HG03103 (cell line): ENCODE measurements at regions not wholly inside any gene's neighbourhood (a gene's known extent, or its start where the extent isn't known, plus 50 kb on each side); places are given as distances from the start of the nearest gene placed in this dataset.

Source experiments
- ATAC-seq: cut with Tn5 transposase; IDR thresholded peaks from one replicate; pipeline ENCODE4 v1.9.1; 2021; ENCODE audit warnings: low read depth; ENCODE audit not compliant: unreplicated experiment

DNA sequence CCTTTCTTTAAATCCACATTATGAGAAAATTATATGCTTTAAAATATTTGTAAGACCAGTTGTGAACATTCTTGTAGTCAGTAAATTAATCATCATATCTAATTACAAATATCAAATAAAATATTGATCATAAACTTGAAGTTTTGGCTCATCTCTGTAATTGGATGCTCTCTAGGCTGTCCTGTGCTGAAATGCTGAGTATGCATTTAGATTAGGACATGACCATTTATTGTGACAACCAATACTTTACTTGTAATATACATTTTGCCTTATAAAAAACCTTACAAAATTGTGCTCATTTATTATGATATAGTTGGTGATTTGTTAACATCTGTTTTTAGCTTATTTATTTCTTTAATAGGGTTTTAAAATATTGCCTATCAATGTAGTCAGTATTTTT lies 116.1 kb upstream of the DOCK10 start:
- no peak for ATAC-seq

DNA sequence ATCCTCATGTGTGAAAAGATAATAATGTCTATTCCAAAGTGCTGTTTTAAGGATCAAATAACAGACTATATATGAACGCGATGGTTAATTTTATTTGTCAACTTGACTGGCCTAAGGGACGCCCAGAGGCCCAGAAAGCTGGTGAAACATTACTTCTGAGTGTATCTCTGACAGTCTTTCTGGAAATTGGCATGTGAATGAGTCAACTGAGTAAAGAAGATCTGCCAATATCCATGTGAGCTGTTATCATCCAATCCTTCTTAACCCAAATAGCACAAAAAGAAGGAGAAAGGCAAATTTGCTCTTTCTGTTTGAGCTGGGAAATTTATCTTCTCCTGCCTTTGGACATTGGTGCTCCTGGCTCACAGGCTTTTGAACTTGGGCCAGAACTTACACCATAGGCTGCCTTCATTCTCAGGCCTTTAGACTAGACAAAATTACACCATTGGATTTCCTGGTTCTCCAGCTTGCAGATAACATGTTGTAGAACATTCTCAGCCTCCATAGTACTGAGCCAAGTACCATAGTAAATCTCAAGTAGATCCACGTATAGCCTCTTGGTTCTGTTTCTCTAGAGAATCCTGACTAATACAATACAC lies 114.7 kb upstream of the DOCK10 start:
- no peak for ATAC-seq

DNA sequence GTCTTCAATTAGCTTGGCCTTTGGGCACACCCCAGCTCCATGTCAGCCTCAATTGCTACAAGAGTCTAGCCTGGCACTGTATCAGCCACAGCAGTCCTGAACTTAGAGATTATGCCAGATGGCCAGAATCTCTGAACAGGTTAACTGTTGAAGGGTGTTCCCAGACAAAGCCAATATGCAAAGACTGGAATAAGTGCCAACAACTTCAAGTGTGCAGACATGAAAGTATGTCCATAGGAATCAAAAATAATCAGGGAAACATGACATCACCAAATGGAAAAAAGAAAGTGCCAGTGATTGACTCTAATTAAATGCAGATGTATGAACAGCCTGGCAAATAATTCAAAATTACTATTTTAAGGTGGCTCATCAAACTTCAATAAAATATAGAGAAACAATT lies 98.5 kb upstream of the DOCK10 start:
- ATAC-seq: no peak

DNA sequence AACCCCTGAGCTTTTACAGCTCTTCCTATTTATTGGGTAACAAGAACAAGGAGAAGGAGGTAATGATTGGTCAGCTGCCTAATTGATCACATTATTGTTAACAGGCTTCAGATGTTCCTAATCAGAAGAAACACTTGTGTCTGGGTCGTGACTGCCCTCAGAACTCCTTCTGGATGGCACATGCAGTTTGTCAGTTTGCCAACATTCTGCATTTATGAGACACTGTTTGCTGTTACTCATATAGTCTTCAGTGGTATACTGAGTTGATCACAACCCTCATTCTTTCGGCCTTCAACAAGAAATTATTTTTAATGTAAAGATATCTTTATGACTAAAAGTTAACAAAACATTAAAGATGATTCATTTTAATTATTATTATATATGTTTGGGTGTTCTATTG lies 95.7 kb upstream of the DOCK10 start:
- ATAC-seq: no peak

DNA sequence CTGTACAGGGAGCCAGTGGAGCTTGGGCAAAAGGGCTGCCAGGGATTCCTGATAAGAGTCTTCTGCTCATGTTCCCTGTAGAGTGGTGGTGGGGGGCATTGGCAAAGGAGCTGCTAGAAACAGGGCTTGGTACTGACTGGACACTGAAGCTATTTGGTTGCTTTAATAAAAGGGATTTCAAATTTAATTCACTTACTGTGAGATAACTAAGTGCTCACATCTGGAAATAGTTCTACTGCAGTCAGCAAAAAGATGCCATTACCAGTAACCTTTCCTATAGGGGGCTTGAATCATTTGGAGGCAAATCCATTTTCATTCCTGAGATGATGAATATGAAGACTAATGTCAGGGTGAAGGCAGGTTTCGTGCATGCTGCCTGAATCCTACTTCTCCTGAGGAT lies 94.3 kb upstream of the DOCK10 start:
- ATAC-seq: no peak

DNA sequence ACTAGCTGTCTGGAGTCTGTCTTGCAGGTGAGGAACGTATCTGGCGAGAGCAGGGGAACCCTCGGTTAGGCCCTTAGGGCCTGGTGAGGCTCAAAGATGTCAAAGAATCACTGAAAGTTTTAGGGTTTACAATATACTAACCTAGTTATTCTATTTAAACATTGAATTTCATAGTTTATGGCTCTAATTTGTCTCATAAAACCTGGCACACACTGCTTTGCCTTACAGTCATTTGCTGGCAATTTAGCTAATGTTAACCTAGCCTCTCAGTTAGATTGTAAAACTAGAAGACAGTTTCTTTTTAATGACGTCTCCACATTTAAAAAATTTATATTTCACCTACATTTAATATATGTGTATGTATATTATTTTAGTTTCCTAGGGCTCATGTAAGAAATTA lies 89.6 kb upstream of the DOCK10 start:
- no peak for ATAC-seq

DNA sequence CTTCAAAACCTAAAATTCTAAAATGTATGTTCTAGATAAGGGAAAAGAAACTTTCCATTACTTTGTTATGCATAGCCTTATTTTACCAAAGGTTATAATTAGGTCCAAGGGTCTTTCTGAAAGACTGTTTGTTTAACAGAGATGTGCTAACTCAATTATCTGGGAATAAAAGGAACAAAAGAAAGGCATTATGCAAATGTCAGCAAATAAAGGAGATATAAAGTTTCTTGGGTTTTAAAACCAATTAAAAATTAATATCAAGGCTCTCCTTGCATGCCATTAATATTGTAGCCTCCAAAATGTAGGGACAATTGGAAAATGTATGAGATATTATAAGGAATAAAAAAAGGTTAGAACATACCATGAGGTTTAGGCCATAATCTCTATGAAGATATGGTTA lies 87.8 kb upstream of the DOCK10 start:
- ATAC-seq: no peak

DNA sequence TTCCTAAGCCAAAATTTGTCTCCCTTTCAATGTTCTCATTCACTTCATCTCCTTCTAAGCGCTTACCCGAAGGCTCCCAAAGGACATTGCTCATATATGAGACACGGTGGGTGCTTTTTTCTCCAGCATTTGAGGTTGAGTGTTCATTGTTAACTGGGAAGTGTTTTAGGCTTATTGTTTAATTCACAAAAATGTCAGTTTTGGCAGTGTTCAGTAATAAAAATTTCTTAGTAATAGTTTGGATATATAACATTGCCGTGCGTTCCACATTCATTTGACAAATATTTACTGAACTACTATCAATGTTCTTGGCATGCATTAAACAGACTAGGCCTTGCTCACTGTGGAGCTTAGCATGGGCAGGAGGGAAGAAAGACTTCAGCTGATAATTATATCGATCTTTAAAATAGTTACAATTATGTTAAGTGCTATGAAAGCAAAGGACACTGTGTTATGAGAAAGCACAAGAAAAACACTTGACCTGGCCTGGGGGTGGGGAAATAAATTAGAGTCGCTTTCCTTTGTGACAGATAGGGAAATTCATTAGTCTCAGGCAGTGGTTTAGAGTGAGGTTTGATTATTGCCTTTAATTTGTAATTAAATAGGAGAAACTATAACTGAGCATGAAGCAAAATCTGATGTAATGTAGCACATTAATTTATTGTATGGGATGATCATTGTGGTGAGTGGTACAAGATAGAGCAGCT lies 82.2 kb upstream of the DOCK10 start:
- ATAC-seq: no peak

DNA sequence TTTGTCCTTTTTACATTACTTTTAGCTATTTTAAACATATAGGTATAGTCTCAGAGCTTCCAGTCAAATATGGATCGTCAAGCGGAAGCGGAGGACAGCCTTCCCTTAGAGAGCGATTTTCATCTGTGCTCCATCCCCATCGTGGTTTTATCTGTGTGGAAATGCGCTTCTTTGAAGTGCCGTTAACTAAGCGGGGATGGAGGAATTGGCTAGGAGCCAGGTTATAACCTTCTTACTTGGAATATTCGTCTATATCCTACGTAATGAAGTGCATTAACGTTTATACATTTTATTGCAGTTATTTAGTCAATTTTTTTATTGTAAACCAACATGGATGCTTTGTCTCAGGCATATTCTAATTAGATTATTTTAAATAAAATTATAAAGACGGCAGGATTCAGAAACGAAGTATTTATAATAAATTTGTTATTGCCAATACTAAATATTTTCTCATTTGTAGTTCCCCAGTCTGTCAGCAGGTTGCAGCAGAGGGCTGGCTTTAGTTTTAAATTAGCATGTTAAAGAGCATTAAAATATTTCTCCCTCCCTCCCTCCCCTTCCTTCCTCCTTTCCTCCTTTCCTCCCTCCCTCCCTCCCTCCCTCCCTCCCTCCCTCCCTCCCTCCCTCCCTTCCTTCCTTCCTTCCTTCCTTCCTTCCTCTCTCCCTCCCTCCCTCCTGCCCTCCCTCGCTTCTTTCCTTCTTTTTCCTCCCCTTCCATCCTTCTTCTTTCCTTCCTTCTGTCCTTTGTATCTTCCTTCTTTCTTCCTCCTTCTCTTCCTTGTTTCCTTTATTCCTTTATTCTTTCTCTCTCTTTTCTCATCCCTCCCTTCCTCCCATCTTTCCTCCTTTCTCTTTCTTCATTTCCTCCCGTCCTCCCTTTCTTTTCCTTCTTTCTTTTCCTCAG lies 80.6 kb upstream of the DOCK10 start:
- ATAC-seq: peak; percentile 73

DNA sequence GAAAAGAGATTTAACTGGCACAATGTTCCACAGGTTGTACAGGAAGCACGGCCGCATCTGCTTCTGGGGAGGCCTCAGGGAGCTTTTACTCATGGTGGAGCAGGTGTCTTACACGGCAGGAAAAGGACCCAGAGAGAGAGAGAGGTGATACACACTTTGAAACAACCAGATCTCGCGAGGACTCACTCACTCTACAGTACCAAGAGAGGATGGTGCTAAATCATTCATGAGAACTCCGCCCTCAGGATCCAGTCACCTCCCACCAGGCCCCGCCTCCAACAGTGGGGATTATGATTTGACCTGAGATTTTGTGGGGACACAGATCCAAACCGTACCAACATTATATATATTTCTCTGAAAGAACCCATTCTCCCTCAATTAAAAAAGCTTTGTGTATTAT lies 79.7 kb upstream of the DOCK10 start:
- ATAC-seq: no peak

DNA sequence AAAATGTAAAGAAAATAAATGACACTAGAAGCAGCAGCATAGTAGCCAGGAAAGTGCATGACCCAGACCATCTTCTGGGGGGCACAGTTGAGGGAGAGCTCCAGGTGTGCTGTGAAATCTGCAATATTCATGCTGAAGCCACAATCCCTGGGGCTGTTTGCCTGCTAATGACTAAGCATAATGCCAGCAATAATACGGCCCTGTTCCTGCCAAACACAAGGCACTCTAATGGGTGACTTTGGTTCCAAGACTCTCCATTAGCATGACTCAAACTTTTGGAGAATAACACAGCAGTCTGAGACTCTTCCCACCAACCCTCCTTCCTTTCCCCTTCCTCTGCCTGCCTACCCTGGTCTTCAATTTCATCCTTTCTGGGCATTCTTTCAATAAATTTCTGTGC lies 77.9 kb upstream of the DOCK10 start:
- no peak for ATAC-seq

DNA sequence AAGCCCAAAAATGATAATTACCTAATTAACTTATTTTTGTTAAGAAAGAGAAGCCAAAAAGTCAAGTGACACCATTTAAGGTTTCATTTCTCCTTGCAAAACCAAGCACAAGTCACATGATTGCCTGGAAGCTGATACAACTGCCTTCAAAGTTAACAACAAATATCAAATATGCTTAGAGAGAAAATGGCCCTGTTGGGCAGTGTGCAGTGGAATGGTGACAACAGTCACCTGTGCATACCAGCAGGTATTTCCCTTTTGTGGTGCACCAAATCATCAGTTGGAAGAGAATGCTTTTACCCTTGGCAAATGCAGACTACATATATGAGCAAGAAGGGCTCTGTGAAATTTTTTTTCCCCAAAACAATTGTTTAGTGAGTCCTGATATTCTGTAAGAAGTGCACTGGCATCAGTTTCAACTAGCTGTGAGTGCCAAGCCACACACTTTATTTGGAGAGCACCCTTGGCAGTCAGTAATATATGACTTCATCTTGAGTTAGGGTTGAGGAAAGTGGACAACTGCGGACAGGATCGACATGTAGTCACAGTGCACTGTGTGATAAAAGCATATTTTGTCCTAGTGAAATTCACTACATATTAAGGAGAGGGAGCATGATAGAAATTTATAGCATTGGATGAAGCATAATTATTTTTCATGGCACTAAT lies 74.9 kb upstream of the DOCK10 start:
- no peak for ATAC-seq

DNA sequence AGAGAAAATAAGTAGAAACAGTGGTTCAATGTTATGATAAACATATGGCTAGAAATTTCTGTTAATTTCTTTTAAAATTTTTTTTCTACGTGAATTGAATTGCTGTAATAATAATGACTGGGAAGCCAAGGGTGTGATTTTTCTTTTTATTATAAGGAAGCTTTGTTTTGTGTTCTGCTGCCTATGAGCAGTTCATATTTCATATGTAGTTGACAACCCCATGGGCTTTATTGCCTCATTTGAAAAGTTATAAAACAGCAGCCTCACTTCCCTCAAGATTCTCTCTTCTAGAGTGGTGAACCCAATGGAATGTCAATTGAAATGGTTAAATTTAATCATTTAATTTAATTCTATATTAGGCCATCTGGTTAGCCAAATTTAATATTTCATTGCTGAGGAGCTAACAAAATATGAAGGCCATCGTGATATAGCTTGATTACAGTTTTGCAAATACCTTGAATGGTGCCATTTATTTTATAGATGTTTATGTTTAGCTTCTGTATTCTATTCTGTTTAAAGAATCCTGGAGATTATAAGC lies 72.6 kb upstream of the DOCK10 start:
- ATAC-seq: no peak

DNA sequence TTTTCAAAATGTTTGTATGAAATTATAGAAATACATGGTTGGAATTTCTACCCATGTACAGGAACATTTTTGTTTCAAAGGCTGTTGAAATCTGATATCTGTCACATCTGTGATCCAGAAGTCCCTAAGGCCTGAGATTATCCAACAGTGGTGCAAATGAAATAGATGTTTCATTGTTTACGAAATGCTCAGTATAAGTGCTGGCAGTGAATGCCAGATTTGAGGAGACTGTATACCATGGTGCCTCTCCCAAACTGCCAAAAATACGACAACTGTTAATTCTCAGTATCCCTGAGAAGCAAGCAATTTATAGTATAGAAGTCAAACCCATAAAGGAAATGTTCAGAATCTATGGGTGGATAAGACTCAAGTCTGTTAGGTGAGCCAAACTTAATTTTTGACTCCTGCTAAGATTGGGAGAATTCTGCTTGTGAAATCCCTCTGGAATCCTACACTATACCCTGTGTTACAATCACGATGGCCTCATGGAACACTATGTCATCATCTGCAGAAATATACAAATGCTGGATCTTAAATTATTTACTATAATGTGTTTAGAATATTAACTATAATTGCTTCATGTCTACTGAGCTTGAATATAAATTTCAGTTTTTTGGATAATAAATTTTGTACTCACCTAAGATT lies 71.2 kb upstream of the DOCK10 start:
- no peak for ATAC-seq

DNA sequence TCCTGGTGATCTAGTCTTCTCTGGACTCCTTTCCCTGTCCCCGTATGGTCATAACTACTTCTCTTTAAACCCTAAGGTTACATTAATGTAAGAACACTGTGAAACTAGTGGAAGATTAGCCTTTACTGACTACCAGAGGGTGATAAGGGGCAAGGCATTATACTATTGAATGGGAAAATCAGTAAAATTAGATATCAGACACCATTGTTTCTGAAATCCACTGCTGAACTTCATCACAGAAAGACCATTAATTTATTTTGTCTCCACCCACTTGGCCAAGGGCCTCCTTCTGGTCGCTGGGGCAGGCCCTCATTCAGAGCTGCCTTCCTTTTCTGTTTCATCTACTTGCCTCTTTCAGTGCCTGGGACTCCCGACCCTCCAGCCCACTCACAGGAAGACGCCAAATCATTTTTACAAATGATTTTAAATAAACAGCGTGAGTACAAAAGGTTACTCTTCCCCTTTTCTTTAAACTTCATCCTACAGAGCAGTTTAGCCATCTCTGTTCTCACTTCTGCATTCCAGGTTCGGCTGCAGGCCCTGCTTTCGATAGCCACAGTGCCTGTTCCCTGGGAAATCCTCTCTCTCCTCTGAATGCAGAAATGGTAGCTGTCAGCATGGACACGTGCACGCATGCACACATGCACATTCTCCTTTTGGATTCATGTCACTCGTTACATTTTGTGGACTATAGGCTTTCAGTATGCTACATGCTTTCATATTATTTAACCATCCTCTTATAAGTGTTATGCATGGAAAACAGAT lies 70.3 kb upstream of the DOCK10 start:
- ATAC-seq: peak; percentile 75

DNA sequence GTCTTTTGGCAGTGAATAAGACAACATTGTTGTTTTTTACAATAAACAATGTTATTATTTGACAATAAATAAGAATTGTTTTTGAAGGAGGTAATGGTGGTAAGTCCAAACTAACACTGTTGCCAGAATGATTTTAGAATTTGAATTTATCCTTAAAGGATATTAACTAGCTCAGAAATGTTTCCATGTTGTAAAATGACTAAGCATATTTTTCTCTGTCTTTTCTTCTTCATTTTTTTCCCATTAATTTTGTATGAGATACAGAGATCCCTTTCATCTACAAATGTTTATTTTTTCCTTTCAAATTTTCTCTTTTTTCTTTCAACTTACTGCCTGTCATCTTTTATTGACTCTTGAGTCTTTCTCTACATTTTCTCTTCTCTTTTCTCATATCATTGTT lies 66.5 kb upstream of the DOCK10 start:
- ATAC-seq: no peak

DNA sequence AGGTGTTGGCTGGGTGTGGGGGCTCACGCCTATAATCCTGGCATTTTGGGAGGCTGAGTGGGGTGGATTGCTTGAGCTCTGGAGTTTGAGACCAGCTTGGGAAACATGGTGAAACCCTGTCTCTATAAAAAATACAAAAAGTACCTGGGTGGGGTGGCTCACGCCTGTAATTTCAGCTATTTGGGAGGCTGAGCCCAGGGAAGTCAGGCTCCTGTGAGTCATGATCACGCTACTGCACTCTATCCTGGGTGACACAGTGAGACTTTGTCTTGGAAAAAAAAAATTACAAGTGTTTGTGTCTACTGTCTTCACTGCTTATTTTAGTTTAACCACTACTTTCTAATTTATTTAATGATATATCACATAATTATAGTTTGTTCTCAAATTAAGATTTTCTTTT lies 62.7 kb upstream of the DOCK10 start:
- ATAC-seq: no peak

DNA sequence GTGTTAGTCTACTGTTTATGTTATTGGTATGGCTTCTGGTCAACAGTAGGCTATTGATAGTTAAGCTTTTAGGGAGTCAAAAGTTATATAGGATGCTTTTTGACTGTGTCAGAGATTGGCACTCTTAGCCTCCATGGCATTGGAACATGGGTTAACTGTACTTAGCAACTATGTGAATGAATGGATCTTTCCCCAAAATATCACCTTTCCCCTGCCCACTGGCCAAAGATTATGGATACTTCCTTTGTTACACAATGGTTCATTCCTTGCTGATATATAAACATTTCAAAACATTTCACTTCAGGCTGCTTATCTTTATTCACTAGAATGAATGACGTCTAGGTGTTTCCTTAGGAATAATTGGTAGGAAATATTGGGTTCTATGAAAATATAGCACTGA lies 62.1 kb upstream of the DOCK10 start:
- no peak for ATAC-seq

DNA sequence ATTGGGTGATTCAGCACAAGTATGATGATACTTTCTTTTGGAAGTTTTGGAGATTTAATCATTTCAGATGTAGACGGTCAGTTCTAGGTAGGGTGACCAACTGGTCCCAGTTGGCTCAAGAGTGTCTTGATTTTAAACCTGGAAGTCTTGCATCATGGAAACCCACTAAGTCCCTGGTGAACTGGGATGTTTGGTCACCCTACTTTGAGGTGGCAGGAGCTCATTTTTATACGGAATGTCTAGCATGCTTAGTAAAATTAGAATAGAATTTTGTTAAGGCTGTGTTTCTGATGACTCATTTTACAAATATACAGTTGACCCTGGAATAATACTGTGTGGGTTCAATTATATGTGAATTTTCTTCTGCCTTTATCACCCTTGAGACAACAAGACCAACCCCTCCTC lies 61.5 kb upstream of the DOCK10 start:
- no peak for ATAC-seq

DNA sequence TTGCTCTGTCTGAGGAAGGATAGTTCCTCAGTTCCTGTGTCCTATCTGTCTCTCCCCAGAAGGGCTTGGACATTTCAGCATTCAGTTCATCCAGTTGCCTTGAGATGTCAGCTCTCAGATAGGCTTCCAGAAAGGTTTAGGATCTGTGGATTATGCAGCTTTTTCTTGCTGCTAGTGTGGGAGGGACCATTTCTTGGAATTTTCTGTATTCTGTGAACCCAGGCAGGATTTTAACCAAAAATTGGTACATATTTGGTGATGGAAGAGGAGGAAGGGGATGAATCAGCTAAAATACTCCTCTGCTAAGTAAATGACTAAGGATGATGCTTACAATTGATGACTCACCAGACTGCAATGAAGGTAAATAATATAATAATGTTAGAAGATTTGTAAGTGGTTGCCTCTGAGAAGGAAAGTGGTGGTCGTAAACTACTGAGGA lies 58.6 kb upstream of the DOCK10 start:
- no peak for ATAC-seq
